H9 (cell line): ENCODE measurements at regions not wholly inside any gene's neighbourhood (a gene's known extent, or its start where the extent isn't known, plus 50 kb on each side); places are given as distances from the start of the nearest gene placed in this dataset.

Source experiments
- DNase-seq: peaks from one replicate; pipeline ENCODE4 v3.0.0-alpha.2; 2017
- H2AFZ ChIP-seq: one replicate; pipeline ENCODE4 v1.6.1; 2013; ENCODE audit warnings: mild to moderate bottlenecking, low read length, control low read depth, moderate library complexity
- H2AK5ac ChIP-seq: 2 replicates; pipeline ENCODE4 v1.6.1; 2013; ENCODE audit warnings: low read length, control low read depth, mixed read lengths; ENCODE audit not compliant: insufficient read length
- H2BK120ac ChIP-seq: one replicate; pipeline ENCODE4 v1.6.1; 2013; ENCODE audit warnings: low read depth, mild to moderate bottlenecking, low read length, control low read depth, inconsistent platforms; ENCODE audit not compliant: poor library complexity, severe bottlenecking
- H2BK12ac ChIP-seq: 2 replicates; pipeline ENCODE4 v1.6.1; 2013; ENCODE audit warnings: low read length, control low read depth, mixed read lengths, low read depth; ENCODE audit not compliant: insufficient read length
- H2BK15ac ChIP-seq: 2 replicates; pipeline ENCODE4 v1.6.1; 2013; ENCODE audit warnings: low read depth, low read length, control low read depth
- H2BK20ac ChIP-seq: one replicate; pipeline ENCODE4 v1.6.1; 2013; ENCODE audit warnings: low read depth, mild to moderate bottlenecking, low read length, control low read depth, inconsistent platforms; ENCODE audit not compliant: poor library complexity, severe bottlenecking
- H2BK5ac ChIP-seq: 2 replicates; pipeline ENCODE4 v1.6.1; 2013; ENCODE audit warnings: low read length, control low read depth, mixed read lengths; ENCODE audit not compliant: insufficient read length
- H3K14ac ChIP-seq: 2 replicates; pipeline ENCODE4 v1.6.1; 2013; ENCODE audit warnings: low read length, control low read depth; ENCODE audit not compliant: insufficient read depth
- H3K18ac ChIP-seq: 2 replicates; pipeline ENCODE4 v1.6.1; 2013; ENCODE audit warnings: low read depth, mild to moderate bottlenecking, mixed read lengths, low read length, control low read depth; ENCODE audit not compliant: insufficient read length
- H3K23ac ChIP-seq: 2 replicates; pipeline ENCODE4 v1.6.1; 2013; ENCODE audit warnings: low read length, control low read depth, mixed read lengths, low read depth; ENCODE audit not compliant: insufficient read length
- H3K23me2 ChIP-seq: 2 replicates; pipeline ENCODE4 v1.6.1; 2013; ENCODE audit warnings: low read depth, mild to moderate bottlenecking, mixed read lengths, low read length, control low read depth; ENCODE audit not compliant: insufficient read length, poor library complexity, severe bottlenecking
- H3K27ac ChIP-seq: 2 replicates; pipeline ENCODE4 v1.5.1; 2013; ENCODE audit warnings: low read length, control low read depth, mixed read lengths, low read depth; ENCODE audit not compliant: insufficient read length
- H3K27me3 ChIP-seq: 2 replicates; pipeline ENCODE4 v1.6.1; 2013; ENCODE audit warnings: low read length, control low read depth, inconsistent platforms; ENCODE audit not compliant: insufficient read depth
- H3K4ac ChIP-seq: 2 replicates; pipeline ENCODE4 v1.6.1; 2013; ENCODE audit warnings: low read depth, mild to moderate bottlenecking, control low read depth, inconsistent platforms, low read length, moderate library complexity
- H3K4me1 ChIP-seq: 2 replicates; pipeline ENCODE4 v1.6.1; 2013; ENCODE audit warnings: low read length, control low read depth, inconsistent platforms; ENCODE audit not compliant: insufficient read depth
- H3K4me2 ChIP-seq: 2 replicates; pipeline ENCODE4 v1.6.1; 2013; ENCODE audit warnings: low read length, control low read depth, mixed read lengths; ENCODE audit not compliant: insufficient read length, insufficient read depth
- H3K56ac ChIP-seq: 2 replicates; pipeline ENCODE4 v1.6.1; 2013; ENCODE audit warnings: low read depth, mild to moderate bottlenecking, mixed read lengths, low read length, control low read depth; ENCODE audit not compliant: insufficient read length
- H3K79me1 ChIP-seq: 2 replicates; pipeline ENCODE4 v1.6.1; 2013; ENCODE audit warnings: low read depth, mild to moderate bottlenecking, moderate library complexity, low read length, control low read depth, inconsistent platforms; ENCODE audit not compliant: insufficient read depth, poor library complexity, severe bottlenecking
- H3K79me2 ChIP-seq: 2 replicates; pipeline ENCODE4 v1.6.1; 2013; ENCODE audit warnings: low read length, control low read depth, inconsistent platforms; ENCODE audit not compliant: insufficient read depth
- H3K9ac ChIP-seq: 2 replicates; pipeline ENCODE4 v1.6.1; 2013; ENCODE audit warnings: low read length, control low read depth, mixed read lengths; ENCODE audit not compliant: insufficient read length; ENCODE audit errors: extremely low read depth
- H3K9me3 ChIP-seq: one replicate; pipeline ENCODE4 v1.6.1; 2013; ENCODE audit warnings: low read depth, low read length, inconsistent platforms; ENCODE audit not compliant: control insufficient read depth
- H3T11ph ChIP-seq: one replicate; pipeline ENCODE4 v1.6.1; 2013; ENCODE audit warnings: mild to moderate bottlenecking, low read length, control low read depth, inconsistent platforms
- H4K20me1 ChIP-seq: one replicate; pipeline ENCODE4 v1.6.1; 2013; ENCODE audit not compliant: control insufficient read depth, insufficient read length, insufficient read depth
- H4K5ac ChIP-seq: 2 replicates; pipeline ENCODE4 v1.6.1; 2013; ENCODE audit warnings: low read depth, mild to moderate bottlenecking, mixed read lengths, low read length, control low read depth; ENCODE audit not compliant: insufficient read length
- H4K8ac ChIP-seq: replicated peaks from 2 replicates; pipeline ENCODE4 v1.6.1; 2013; ENCODE audit warnings: low read length, control low read depth, mixed read lengths, low read depth; ENCODE audit not compliant: insufficient read length
- H4K91ac ChIP-seq: 2 replicates; pipeline ENCODE4 v1.6.1; 2013; ENCODE audit warnings: low read depth, mild to moderate bottlenecking, moderate library complexity, mixed read lengths, low read length, control low read depth; ENCODE audit not compliant: insufficient read length
- H3K27ac Mint-ChIP-seq, 3 experiments: 2 replicates in 2 of 3; 3 replicates in 1 of 3; pipeline ENCODE4 v1.8.0; 2020 to 2021; ENCODE audit warnings: mixed read lengths in 3 of 3, mild to moderate bottlenecking in 1 of 3, moderate library complexity in 1 of 3
- H3K27me3 Mint-ChIP-seq: 2 replicates; pipeline ENCODE4 v1.8.0; 2021; ENCODE audit warnings: low read depth, mild to moderate bottlenecking, moderate library complexity, mixed read lengths
- H3K36me3 Mint-ChIP-seq, 3 experiments: 2 replicates in 2 of 3; 3 replicates in 1 of 3; pipeline ENCODE4 v1.8.0; 2020 to 2021; ENCODE audit warnings: low read depth in 3 of 3, mixed read lengths in 3 of 3; ENCODE audit not compliant: insufficient read depth in 1 of 3
- H3K4me1 Mint-ChIP-seq, 2 experiments: 2 replicates each; pipeline ENCODE4 v1.8.0; 2020; ENCODE audit warnings: mixed read lengths in 2 of 2
- H3K4me3 Mint-ChIP-seq, 2 experiments: 2 replicates in 1 of 2; 3 replicates in 1 of 2; pipeline ENCODE4 v1.8.0; 2020 to 2021; ENCODE audit warnings: mild to moderate bottlenecking in 2 of 2, mixed read lengths in 2 of 2, moderate library complexity in 1 of 2
- H3K9me3 Mint-ChIP-seq, 2 experiments: 2 replicates in 1 of 2; 3 replicates in 1 of 2; pipeline ENCODE4 v1.8.0; 2020; ENCODE audit warnings: mild to moderate bottlenecking in 2 of 2, mixed read lengths in 2 of 2, moderate library complexity in 1 of 2
- WGBS: extraction: QIAGEN DNeasy Blood & Tissue Kit; methylation state at CpG from one replicate; pipeline ENCODE4 v1.1.7; 2013; ENCODE audit warnings: missing lambda C conversion rate, low lambda C conversion rate, mixed read lengths; ENCODE audit not compliant: insufficient read length; ENCODE audit errors: extremely low coverage; 5-methylcytosine and 5-hydroxymethylcytosine counted together
- TF ChIP-seq, protein P1 (sequence below): fragments of 200-600 bp; sonication (generic); conservative IDR thresholded peaks from 3 replicates; pipeline ENCODE4 v1.8.0; 2021; ENCODE audit warnings: antibody characterized with exemption, mild to moderate bottlenecking

DNA sequence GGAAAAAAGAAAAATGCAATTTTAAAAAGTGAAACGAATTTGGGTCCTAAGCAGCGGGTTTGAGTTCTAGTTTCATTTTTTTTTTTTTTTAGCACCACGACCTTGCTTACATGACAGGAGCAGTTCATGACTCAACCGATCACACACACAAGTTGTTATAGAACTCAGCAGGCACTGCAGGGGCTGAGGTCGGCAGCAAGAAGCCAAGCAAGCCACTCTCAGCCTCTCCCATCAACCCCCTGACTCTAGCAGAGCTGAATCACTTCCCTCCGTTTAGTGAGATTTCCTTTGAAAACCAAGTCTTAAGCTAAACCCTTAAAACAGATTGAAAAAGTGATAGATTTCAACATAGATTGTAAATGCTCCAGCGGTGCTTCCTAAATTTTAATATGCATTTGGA lies 520.8 kb downstream of the HAPSTR1 start:
- Histone ChIP-seq H3K56ac (no peak overlapping the region), H3K27ac (no peak overlapping the region), H3K4ac (no peak overlapping the region), H3K18ac (no peak overlapping the region), H4K91ac (no peak overlapping the region), H2BK12ac (no peak overlapping the region), H2BK5ac (no peak overlapping the region), H3K4me1 (no peaks in the 10 kb centered on the region), H3K9ac (no peak overlapping the region), H3K27me3 (no peaks in the 10 kb centered on the region), H3K79me2 (no peaks in the 10 kb centered on the region), H2AK5ac (no peak overlapping the region), H2BK120ac (no peak overlapping the region), H3T11ph (no peak overlapping the region), H2BK15ac (no peak overlapping the region), H3K79me1 (no peaks in the 10 kb centered on the region), H3K9me3 (no peaks in the 10 kb centered on the region), H4K8ac (no peak overlapping the region), H2AFZ (no peak overlapping the region), H2BK20ac (no peak overlapping the region), H3K23ac (no peak overlapping the region), H3K14ac (no peak overlapping the region), H4K5ac (no peak overlapping the region), H3K4me2 (no peak overlapping the region), H4K20me1 (no peaks in the 10 kb centered on the region), H3K23me2 (no peaks in the 10 kb centered on the region)
- Mint-ChIP-seq H3K4me1 (peaks cover 8 to 11% of the 10 kb centered on the region in 2 experiments), H3K27me3 (no peaks in the 10 kb centered on the region; the same call in 1 of the 2 replicates), H3K27ac (peak overlapping the region in 1 of 3 experiments; percentile 78; a peak in 1 of 7 replicates), H3K4me3 (no peak overlapping the region), H3K9me3 (no peaks in the 10 kb centered on the region; a peak in 1 of 5 replicates), H3K36me3 (no peaks in the 10 kb centered on the region)
- whole genome bisulfite sequencing, result no CpG with 5 or more reads among the region's 7 CpGs
- no peak for DNase-seq
- TF ChIP-seq, protein P1, sequence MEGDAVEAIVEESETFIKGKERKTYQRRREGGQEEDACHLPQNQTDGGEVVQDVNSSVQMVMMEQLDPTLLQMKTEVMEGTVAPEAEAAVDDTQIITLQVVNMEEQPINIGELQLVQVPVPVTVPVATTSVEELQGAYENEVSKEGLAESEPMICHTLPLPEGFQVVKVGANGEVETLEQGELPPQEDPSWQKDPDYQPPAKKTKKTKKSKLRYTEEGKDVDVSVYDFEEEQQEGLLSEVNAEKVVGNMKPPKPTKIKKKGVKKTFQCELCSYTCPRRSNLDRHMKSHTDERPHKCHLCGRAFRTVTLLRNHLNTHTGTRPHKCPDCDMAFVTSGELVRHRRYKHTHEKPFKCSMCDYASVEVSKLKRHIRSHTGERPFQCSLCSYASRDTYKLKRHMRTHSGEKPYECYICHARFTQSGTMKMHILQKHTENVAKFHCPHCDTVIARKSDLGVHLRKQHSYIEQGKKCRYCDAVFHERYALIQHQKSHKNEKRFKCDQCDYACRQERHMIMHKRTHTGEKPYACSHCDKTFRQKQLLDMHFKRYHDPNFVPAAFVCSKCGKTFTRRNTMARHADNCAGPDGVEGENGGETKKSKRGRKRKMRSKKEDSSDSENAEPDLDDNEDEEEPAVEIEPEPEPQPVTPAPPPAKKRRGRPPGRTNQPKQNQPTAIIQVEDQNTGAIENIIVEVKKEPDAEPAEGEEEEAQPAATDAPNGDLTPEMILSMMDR, result no peak
